ENCODE measurements at regions not wholly inside any gene's neighbourhood (a gene's known extent, or its start where the extent isn't known, plus 50 kb on each side); places are given as distances from the start of the nearest gene placed in this dataset.
"Not testable (repeated sequence)": the region's sequence is repeated elsewhere in the genome, so short reads cannot be mapped to it uniquely, and the experiment has no call there.

DNA sequence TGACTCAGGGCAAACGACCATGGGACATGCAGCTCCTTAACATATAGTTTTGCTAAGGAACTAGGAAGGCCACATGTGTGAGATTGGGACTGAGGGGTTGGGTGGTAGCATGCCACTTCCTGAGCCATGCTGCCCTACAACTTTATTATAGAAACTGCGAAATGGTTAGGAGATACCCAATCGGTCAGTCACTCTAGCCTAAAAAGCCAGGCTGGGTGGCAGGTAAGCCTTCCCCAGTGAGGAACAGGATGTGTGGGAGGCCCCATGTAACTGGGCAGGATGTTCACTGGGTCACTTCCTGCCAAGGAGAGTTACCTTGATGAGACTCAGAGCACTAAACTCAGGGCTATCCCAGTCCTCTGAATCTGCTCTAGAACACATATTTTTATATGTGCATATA, 123.5 kb downstream of the MAP3K7 start:
- Histone ChIP-seq H3K4me2 (no peak overlapping the region), H3K4me1 (peaks cover 0 to 7% (median 0%) of the 10 kb centered on the region in 10 experiments; a peak in 1 of 20 replicates), H3K4me3 (no peak overlapping the region), H4K20me1 (no peaks in the 10 kb centered on the region), H3K36me3 (no peaks in the 10 kb centered on the region), H3K9ac (no peak overlapping the region), H3K27ac (no peak overlapping the region), H3K9me3 (replicated peaks in 1 of 11) (peaks cover 0 to 20% (median 12%) of the 10 kb centered on the region in 11 experiments; a peak in 13 of 22 replicates), H3K27me3 (no peaks in the 10 kb centered on the region)
- no peak for TF ChIP-seq Cebpa-rat (IDR thresholded peaks at IDR 0.05)

DNA sequence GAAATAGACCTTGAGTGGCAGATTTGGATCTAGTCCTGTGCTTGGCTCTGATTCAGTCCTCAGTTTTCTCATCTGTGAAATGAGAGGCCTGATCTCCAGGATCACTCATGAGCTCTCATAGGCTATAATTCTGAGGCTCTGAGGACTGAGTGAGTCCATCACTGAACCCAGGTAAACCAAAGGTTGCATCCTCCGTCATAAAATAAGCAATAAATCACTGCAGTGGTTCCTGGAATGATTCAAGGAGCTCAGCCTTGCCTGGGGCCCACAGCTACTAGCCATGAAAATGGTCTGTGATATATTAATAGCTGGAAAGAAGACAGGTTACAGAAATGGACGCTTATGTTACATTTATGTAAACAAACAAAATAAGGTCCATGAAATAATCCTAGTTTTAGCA, 124.8 kb downstream of the MAP3K7 start:
- Histone ChIP-seq H4K20me1 (no peaks in the 10 kb centered on the region), H3K9me3 (replicated peaks in 1 of 11) (peaks cover 0 to 20% (median 12%) of the 10 kb centered on the region in 11 experiments; a peak in 13 of 22 replicates), H3K36me3 (no peaks in the 10 kb centered on the region), H3K4me1 (peaks cover 0 to 7% (median 0%) of the 10 kb centered on the region in 10 experiments; a peak in 1 of 20 replicates), H3K27ac (no peak overlapping the region), H3K4me2 (no peak overlapping the region), H3K27me3 (no peaks in the 10 kb centered on the region), H3K9ac (no peak overlapping the region), H3K4me3 (no peak overlapping the region)
- no peak for TF ChIP-seq Cebpa-rat (IDR thresholded peaks at IDR 0.05)

DNA sequence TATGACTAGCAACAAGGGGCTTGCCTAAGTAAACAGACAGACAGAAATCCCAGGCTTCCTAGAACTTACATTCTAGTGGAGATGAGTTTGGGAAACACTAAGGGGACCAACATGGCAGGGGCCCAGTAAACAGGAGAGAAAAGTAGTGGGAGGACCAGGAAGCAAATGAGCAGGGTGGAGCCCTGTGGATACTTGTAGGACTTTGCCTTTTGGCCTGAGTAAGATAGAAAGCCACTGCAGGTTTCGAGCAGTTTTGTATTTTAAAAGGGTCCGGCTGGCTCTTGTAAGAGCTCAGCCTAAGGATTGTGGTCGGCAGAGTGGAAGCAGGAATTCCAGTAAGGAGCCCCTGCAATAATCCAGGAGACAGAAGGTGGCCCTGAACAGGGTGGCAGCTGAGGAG, 125.5 kb downstream of the MAP3K7 start:
- Histone ChIP-seq H3K4me2 (no peak overlapping the region), H3K9me3 (replicated peaks in 1 of 11) (peaks cover 0 to 20% (median 12%) of the 10 kb centered on the region in 11 experiments; a peak in 13 of 22 replicates), H3K9ac (no peak overlapping the region), H3K4me1 (peaks cover 0 to 7% (median 0%) of the 10 kb centered on the region in 10 experiments; a peak in 1 of 20 replicates), H3K27ac (no peak overlapping the region), H3K27me3 (no peaks in the 10 kb centered on the region), H4K20me1 (no peaks in the 10 kb centered on the region), H3K4me3 (no peak overlapping the region), H3K36me3 (no peaks in the 10 kb centered on the region)
- no peak for TF ChIP-seq Cebpa-rat (IDR thresholded peaks at IDR 0.05)

DNA sequence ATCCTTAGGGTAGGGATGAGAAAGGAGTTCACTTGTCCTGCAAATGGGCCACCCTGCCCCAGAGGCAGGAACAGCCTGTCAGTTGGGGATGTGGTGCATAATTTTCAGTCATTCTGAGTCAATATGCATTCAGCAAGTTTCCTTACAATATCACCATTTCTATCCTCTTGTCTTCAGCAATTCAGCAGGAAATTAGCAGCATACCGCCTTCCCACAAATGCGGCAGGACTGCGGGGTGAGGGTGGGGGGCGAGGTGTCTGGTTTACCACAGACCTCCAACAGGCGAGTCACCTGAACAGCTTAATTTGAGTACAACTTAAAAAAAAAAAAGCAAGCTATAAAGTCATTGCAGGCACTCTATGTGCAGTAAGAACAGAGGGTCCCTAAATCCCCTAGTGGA, 126.8 kb downstream of the MAP3K7 start:
- H3K4me3 ChIP-seq, result no peak overlapping the region
- H3K9me3 ChIP-seq (replicated peaks in 1 of 11), result peaks cover 0 to 20% (median 12%) of the 10 kb centered on the region in 11 experiments; a peak in 13 of 22 replicates
- no peak overlapping the region for H3K4me2 ChIP-seq
- H3K4me1 ChIP-seq, result peaks cover 0 to 7% (median 0%) of the 10 kb centered on the region in 10 experiments; a peak in 1 of 20 replicates
- H3K27ac ChIP-seq, result no peak overlapping the region
- no peak overlapping the region for H3K9ac ChIP-seq
- H4K20me1 ChIP-seq, result no peaks in the 10 kb centered on the region
- no peaks in the 10 kb centered on the region for H3K36me3 ChIP-seq
- no peak for TF ChIP-seq Cebpa-rat (IDR thresholded peaks at IDR 0.05)
- no peaks in the 10 kb centered on the region for H3K27me3 ChIP-seq

DNA sequence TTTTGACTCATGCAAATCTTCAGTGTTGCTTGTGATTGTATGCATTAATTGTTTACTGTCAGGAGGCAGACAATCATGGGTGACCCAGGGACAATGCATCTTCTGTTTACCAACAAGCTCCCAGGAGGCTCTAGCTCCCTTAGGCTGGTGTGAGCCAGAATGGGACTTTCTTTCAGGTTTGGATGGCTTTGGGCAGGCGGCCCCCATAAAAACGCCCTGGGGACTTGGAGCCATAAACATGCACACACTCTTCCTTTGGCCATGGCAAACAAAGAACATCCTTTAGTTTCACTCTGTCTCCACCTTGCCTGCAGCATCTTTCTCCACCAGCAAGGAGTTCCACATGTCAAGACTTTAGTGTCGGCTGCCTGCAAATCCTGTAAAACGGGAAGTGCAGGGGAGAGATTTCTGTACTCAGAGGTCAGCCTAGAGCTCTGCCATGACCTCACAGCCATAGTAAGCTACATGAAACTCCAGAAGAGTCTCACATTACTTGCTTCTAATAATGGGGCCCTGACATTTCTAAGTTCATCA, 127.6 kb downstream of the MAP3K7 start:
- no peaks in the 10 kb centered on the region for H3K27me3 ChIP-seq
- no peak overlapping the region for H3K4me3 ChIP-seq
- no peaks in the 10 kb centered on the region for H3K36me3 ChIP-seq
- no peak for TF ChIP-seq Cebpa-rat (IDR thresholded peaks at IDR 0.05)
- H3K9me3 ChIP-seq (replicated peaks in 1 of 11), result peaks cover 0 to 20% (median 12%) of the 10 kb centered on the region in 11 experiments; a peak in 13 of 22 replicates
- no peak overlapping the region for H3K27ac ChIP-seq
- peaks cover 0 to 7% (median 0%) of the 10 kb centered on the region in 10 experiments; a peak in 1 of 20 replicates for H3K4me1 ChIP-seq
- H4K20me1 ChIP-seq, result no peaks in the 10 kb centered on the region
- H3K4me2 ChIP-seq, result no peak overlapping the region
- H3K9ac ChIP-seq, result no peak overlapping the region

DNA sequence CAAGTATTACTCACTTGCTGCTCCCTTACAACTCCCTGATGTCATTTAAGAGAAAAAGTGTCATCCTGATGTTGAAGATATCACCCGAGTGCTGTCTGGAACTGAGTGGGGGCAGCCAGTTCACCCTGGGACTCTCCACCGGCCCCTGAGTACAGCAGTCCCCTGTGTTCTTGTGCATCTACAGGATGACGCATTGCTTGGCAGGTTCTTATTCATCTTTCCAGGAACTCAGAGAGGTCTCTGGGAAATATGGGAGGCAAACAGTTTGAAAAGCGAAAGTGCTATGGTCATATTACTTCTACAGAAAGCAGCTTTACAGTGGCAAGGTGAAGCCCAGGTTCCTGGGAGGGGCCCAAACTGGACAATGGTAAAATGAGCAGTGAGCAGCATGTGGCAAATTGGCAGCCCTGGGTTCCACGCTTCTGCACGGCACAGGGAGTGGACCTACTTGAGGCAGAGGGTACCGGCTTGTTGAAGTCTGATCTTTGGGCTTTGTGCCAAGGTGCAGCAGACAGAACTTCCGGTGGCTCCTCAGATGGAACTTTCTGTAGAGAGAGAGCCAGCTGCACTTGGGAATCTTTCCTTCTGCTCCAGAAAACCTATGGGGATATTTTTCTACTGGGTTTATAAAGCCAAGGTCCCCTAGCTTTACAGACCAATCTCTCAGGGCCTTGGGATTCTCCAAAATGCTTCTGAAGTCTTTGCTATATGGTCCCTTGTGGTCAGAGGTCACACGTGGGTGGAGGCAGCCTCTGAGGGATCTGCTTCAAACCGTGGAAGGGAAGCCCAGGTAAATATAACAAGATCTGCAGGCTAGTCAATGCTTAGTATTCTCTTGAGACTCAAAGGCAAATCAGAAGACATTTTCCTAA, 128.3 kb downstream of the MAP3K7 start:
- Histone ChIP-seq H3K4me2 (no peak overlapping the region; a peak in 1 of 22 replicates), H3K9ac (no peak overlapping the region), H3K36me3 (no peaks in the 10 kb centered on the region), H3K4me1 (peaks cover 0 to 7% (median 0%) of the 10 kb centered on the region in 10 experiments; a peak in 1 of 20 replicates), H3K27ac (no peak overlapping the region), H3K9me3 (replicated peaks in 1 of 11) (peaks cover 0 to 20% (median 12%) of the 10 kb centered on the region in 11 experiments; a peak in 13 of 22 replicates), H3K4me3 (no peak overlapping the region), H3K27me3 (no peaks in the 10 kb centered on the region), H4K20me1 (no peaks in the 10 kb centered on the region)
- no peak for TF ChIP-seq Cebpa-rat (IDR thresholded peaks at IDR 0.05)

DNA sequence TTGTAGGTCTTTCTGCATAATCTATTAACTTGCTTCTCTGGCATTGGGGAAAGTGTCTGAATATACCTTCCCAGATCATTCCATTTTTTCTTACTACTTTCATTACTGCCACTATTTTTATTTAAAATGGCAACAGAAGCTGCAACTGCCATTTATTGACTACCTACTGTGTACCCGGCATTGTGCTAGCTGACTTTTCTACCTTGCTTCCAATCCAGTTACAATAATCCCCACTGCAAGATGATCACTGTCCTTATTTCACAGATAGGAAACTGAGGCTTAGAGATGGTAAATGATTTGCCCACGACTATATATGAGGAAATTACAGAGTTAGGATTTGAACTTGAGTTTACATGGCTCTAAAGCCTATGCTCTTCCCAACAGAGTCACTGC, 129.0 kb downstream of the MAP3K7 start:
- peaks cover 0 to 7% (median 0%) of the 10 kb centered on the region in 10 experiments; a peak in 1 of 20 replicates for H3K4me1 ChIP-seq
- H4K20me1 ChIP-seq, result no peaks in the 10 kb centered on the region
- no peak for TF ChIP-seq Cebpa-rat (IDR thresholded peaks at IDR 0.05)
- no peak overlapping the region for H3K4me3 ChIP-seq
- H3K27ac ChIP-seq, result no peak overlapping the region
- no peak overlapping the region for H3K4me2 ChIP-seq
- H3K9ac ChIP-seq, result no peak overlapping the region
- no peaks in the 10 kb centered on the region for H3K27me3 ChIP-seq
- no peaks in the 10 kb centered on the region for H3K36me3 ChIP-seq
- peaks cover 0 to 20% (median 12%) of the 10 kb centered on the region in 11 experiments; a peak in 13 of 22 replicates for H3K9me3 ChIP-seq (replicated peaks in 1 of 11)

DNA sequence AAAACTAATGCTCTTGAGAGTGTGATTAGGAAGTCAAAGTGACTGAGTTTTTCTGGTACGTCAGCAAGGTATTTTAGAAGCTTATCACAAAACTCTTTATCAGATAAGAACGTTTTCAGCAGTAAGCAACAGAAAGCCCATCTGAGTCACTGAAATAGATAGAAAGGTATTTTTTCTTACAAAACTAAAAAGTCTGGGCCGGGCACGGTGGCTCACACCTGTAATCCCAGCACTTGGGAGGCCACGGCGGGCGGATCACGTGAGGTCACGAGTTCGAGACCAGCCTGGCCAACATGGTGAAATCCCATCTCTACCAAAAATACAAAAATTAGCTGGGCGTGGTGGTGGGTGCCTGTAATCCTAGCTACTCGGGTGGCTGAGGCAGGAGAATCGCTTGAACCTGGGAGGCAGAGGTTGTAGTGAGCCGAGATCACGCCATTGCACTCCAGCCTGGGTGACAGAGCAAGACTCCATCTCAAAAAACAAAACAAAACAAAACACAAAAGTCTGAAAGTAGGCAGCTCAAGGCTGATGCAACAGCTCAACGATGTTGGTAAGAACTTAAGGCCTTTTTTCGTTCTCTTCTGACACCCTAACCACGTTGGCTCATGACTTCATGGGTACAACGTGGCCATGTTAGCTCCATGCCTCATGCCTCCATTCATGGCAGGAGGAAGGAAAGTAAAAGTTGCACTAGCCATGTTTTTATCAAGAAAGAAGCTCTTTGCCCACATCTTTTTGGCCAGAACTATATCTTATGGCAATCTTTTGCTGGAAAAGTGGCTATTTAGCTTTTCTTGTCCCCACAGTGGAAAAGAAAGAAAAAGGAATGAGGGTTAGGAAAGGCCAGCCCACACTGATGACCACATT, 129.6 kb downstream of the MAP3K7 start:
- H3K27ac ChIP-seq, H3K27me3 ChIP-seq, H3K4me2 ChIP-seq, H4K20me1 ChIP-seq, H3K4me3 ChIP-seq, H3K9ac ChIP-seq, H3K36me3 ChIP-seq, H3K4me1 ChIP-seq: not testable (repeated sequence)
- peaks cover 0 to 20% (median 12%) of the 10 kb centered on the region in 11 experiments; a peak in 13 of 22 replicates for H3K9me3 ChIP-seq (replicated peaks in 1 of 11)

DNA sequence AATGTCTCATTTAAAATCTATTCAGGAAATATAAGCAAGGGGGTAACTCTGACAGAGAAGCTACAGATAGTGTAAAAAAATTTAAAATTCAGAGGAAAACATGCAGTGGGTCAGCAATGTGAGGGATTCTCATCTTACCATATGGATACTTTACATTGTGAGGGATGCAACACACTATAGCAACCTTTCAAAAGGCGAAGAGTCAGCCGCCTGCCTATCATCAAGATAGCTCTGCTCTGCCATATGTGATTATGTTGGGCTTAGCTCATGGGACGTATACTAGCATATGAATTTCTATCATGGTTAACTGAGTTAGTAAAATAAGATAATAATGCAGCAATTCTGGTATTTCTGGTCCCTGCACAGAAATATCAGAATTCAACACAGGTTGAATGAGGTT, 130.9 kb downstream of the MAP3K7 start:
- no peak overlapping the region for H3K4me3 ChIP-seq
- no peaks in the 10 kb centered on the region for H4K20me1 ChIP-seq
- H3K4me2 ChIP-seq, result no peak overlapping the region
- H3K36me3 ChIP-seq, result no peaks in the 10 kb centered on the region
- no peak overlapping the region for H3K27ac ChIP-seq
- no peaks in the 10 kb centered on the region for H3K27me3 ChIP-seq
- peaks cover 0 to 7% (median 0%) of the 10 kb centered on the region in 10 experiments; a peak in 1 of 20 replicates for H3K4me1 ChIP-seq
- H3K9me3 ChIP-seq (replicated peaks in 1 of 11), result peaks cover 0 to 20% (median 12%) of the 10 kb centered on the region in 11 experiments; a peak in 13 of 22 replicates
- TF ChIP-seq Cebpa-rat (IDR thresholded peaks at IDR 0.05), result no peak
- H3K9ac ChIP-seq, result no peak overlapping the region

Measured in BLaER1 treated with 17β-estradiol and CSF1 and Interleukin-3, amounts not matched to agents 10 nM and 100 nM (cell line).